Activated naive CD4-positive, alpha-beta T cell treated with anti-CD3 and anti-CD28 coated beads for 36 hours (primary cell): ENCODE measurements at regions not wholly inside any gene's neighbourhood (a gene's known extent, or its start where the extent isn't known, plus 50 kb on each side); places are given as distances from the start of the nearest gene placed in this dataset.
"Not testable (repeated sequence)": the region's sequence is repeated elsewhere in the genome, so short reads cannot be mapped to it uniquely, and the experiment has no call there.

Source experiments
- CTCF ChIA-PET: fragments of 350-600 bp; sonication (Branson Sonifier 250); formaldehyde crosslinking; loops from one replicate; lab custom pipeline; 2021; ENCODE audit warnings: antibody characterized with exemption; lab: Charles Lee
- DNase-seq: peaks from one replicate; pipeline ENCODE4 v3.0.0-alpha.2; 2020
- H3K27ac Mint-ChIP-seq: one replicate; pipeline ENCODE4 v1.8.0; 2021; ENCODE audit warnings: mild to moderate bottlenecking, mixed read lengths
- H3K27me3 Mint-ChIP-seq: one replicate; pipeline ENCODE4 v1.8.0; 2021; ENCODE audit warnings: low read depth, mixed read lengths
- H3K36me3 Mint-ChIP-seq: one replicate; pipeline ENCODE4 v1.8.0; 2021; ENCODE audit warnings: low read depth, mixed read lengths
- H3K4me1 Mint-ChIP-seq: one replicate; pipeline ENCODE4 v1.8.0; 2021; ENCODE audit warnings: low read depth, mixed read lengths
- H3K4me3 Mint-ChIP-seq: one replicate; pipeline ENCODE4 v1.8.0; 2021; ENCODE audit warnings: mild to moderate bottlenecking, moderate library complexity, mixed read lengths
- H3K9me3 Mint-ChIP-seq: one replicate; pipeline ENCODE4 v1.8.0; 2021; ENCODE audit warnings: mixed read lengths
- intact Hi-C: fragments of 100-400 bp; cut with micrococcal nuclease; formaldehyde crosslinking; loops from one replicate; pipeline ENCODE4 v1.15.1; 2023

DNA sequence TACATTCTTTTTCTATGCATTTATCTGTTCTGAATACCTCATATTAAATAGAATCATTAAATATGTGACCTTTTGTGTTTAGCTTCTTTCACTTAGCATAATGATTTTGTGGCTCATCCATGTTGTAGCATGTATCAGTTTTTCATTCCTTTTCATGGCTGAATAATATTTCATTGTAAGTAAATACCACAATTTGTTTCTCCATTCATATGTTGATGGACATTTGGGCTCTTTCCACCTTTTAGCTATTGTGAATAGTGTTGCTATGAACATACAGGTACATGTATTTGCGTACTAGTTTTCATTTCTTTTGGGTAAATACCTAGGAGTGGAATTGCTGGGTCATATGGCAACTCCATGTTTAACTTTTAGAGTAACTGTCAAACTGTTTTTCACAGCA, 85.1 kb downstream of the GNL3L start:
- no peaks in the 10 kb centered on the region for H3K4me1 Mint-ChIP-seq
- intact Hi-C loops, result no loop called here
- no peak overlapping the region for H3K4me3 Mint-ChIP-seq
- H3K27me3 Mint-ChIP-seq, result no peaks in the 10 kb centered on the region
- no peak for DNase-seq
- H3K27ac Mint-ChIP-seq, result no peak overlapping the region
- CTCF ChIA-PET, result no interaction called here
- H3K9me3 Mint-ChIP-seq, result peaks cover 15% of the 10 kb centered on the region
- H3K36me3 Mint-ChIP-seq, result peaks cover 33% of the 10 kb centered on the region

DNA sequence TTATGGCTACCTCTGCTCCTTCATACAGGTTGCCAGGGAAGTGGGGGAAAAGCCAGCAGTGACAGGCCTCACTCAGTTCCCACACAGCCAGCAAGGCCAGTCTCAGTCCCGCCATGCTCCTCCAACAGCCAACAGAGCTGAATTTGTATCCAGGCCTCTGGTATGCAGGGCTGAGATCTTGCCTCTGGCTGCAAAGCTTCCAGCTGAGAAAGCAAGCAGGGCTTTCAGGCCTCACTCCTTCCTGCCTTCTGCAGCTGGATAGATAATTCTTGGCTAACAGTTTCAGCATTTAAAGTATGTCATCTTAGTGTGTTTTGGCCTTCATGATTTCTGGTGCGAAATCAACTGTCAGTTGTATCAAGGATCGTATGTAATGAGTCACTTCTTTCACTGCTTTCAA, 103.6 kb downstream of the GNL3L start:
- Mint-ChIP-seq H3K4me3 (no peak overlapping the region), H3K27me3 (no peaks in the 10 kb centered on the region), H3K4me1 (peaks cover under 1% of the 10 kb centered on the region), H3K36me3 (no peaks in the 10 kb centered on the region), H3K9me3 (peaks cover 18% of the 10 kb centered on the region), H3K27ac (no peak overlapping the region)
- no peak for DNase-seq
- CTCF ChIA-PET, result interaction anchor here (0.7 kb wide), 1 partner anchor 258 kb away, joined by 3 read pairs; no protein-coding TSS in a partner anchor
- intact Hi-C loops, result loop anchor here (10.0 kb wide), 1 partner anchor 919 kb away; no protein-coding TSS in a partner anchor

DNA sequence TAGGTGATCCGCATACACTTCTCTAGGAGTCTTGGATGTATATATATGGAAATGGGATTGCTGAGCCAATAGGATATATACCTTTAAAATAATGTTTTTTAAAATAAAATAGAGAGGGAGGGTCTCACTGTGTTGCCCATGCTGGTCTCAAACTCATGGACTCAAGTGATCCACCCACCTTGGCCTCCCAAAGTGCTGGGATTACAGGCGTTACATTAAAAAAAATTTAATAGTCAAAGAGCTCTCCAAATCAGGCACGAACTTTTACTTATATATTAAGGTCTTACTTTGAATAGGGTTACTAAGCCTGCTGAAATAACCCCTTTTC, 109.0 kb downstream of the GNL3L start:
- CTCF ChIA-PET, result interaction anchor here (1.4 kb wide), 1 partner anchor 418 kb away, joined by 4 read pairs; no protein-coding TSS in a partner anchor
- H3K27ac Mint-ChIP-seq, result peak overlapping the region; percentile 99
- H3K4me1 Mint-ChIP-seq, result peaks cover 5% of the 10 kb centered on the region
- peak overlapping the region; percentile 84 for H3K4me3 Mint-ChIP-seq
- no peak for DNase-seq
- intact Hi-C loops, result loop anchor here (1.0 to 10.0 kb wide), 14 partner anchors 109 to 1216 kb away; partner anchors contain the start of genes APEX2, FAM120C, GNL3L and PHF8
- no peaks in the 10 kb centered on the region for H3K36me3 Mint-ChIP-seq
- H3K9me3 Mint-ChIP-seq, result peaks cover 2% of the 10 kb centered on the region
- no peaks in the 10 kb centered on the region for H3K27me3 Mint-ChIP-seq

DNA sequence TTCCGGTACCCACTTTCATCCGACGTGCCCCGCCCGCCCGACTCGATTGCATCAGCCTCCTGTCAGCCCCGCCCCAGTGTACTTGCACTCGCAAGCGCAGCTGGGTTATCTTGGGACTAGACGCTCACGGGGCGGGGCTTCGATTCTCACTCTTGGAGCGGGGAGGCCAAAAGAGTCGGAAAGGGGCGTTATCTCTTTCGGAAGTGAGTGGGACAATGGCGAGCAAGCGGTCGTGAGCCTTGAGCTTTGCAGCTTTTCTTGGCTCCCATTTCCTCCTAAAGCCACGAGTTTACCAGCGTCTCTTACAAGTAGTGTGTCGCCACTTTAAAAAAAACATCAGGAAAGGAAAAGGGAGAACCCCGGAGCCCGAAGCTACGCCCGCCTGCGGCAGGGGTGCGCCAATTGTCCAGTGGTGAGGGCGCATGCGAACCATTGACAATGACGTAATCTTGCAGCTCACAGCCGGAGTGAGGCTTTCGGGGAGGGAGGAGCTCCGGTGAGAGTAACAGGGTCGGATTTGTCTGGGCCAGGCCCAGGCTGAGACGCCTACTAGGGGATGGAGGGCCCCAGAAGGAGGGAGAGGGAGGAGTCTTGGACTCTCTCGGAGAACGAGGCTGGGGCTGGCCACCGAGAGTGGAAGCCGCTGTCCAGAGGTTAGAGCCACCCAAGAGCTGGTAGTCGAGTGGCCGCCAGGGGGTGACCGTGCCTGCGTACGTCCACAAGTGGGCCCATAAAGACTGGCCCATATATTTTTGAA, 109.5 kb downstream of the GNL3L start:
- CTCF ChIA-PET, result interaction anchor here (1.4 kb wide), 1 partner anchor 418 kb away, joined by 4 read pairs; no protein-coding TSS in a partner anchor
- H3K9me3 Mint-ChIP-seq, result peaks cover 2% of the 10 kb centered on the region
- no peaks in the 10 kb centered on the region for H3K36me3 Mint-ChIP-seq
- no peaks in the 10 kb centered on the region for H3K27me3 Mint-ChIP-seq
- intact Hi-C loops, result loop anchor here (1.0 to 10.0 kb wide), 14 partner anchors 109 to 1217 kb away; partner anchors contain the start of genes APEX2, FAM120C, GNL3L and PHF8
- H3K4me3 Mint-ChIP-seq, result peak overlapping the region; percentile 84
- DNase-seq, result peak; percentile 97
- peak overlapping the region; percentile 99 for H3K27ac Mint-ChIP-seq
- peaks cover 5% of the 10 kb centered on the region for H3K4me1 Mint-ChIP-seq

DNA sequence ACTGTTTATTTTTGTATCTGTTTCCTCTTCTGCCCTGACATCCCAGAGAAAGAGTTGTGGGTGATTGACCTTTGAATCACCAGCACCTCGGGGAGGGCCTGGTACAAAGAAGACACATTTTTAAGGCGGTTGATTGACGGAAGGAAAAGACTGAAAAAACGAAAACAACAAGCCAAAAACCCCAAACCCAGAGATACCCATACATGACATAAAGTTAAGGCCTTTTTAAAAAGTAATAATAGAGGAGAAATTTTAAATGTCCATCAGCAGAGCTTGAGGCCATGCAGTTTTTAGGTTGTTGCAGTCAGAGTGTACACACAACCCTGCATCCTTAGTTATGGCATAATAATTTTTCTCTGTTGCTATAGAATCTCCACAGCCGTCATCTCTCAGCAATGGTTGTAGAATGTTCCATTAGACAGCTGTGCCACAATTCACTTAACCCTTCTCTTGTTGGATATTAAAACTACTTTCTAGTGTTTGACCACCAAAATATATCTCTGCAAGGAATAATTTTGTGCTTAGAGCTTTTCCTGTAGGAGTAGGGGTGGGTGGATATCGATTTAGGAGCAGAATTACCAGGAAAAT, 110.2 kb downstream of the GNL3L start:
- no peaks in the 10 kb centered on the region for H3K9me3 Mint-ChIP-seq
- DNase-seq, result no peak
- CTCF ChIA-PET, result interaction anchor here (1.4 kb wide), 1 partner anchor 417 kb away, joined by 4 read pairs; no protein-coding TSS in a partner anchor
- H3K36me3 Mint-ChIP-seq, result no peaks in the 10 kb centered on the region
- no peaks in the 10 kb centered on the region for H3K27me3 Mint-ChIP-seq
- peak overlapping the region; percentile 84 for H3K4me3 Mint-ChIP-seq
- H3K27ac Mint-ChIP-seq, result peak overlapping the region; percentile 99
- peaks cover 5% of the 10 kb centered on the region for H3K4me1 Mint-ChIP-seq
- intact Hi-C loops, result no loop called here

DNA sequence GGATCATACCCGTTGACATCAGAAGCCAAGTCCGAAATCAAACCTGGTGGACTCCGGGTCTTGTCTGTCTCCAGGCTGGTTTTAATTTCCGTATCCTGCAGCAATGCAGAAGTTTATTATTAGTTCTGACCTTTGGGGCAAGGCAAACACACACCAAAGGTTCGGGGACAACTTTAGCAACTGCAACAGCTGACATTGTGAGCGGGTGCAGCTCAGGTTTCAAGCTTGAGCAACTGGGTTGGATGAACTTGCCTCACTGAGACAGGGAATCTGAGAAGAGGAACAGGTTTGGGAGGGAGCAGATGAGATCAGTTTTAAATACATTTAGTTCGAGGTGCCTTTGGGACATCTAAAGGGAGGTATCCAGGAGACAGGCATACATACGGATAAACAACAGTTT, 110.7 kb downstream of the GNL3L start:
- peaks cover 5% of the 10 kb centered on the region for H3K4me1 Mint-ChIP-seq
- H3K9me3 Mint-ChIP-seq, result no peaks in the 10 kb centered on the region
- peak overlapping the region; percentile 6 for H3K4me3 Mint-ChIP-seq
- intact Hi-C loops, result no loop called here
- peak overlapping the region; percentile 99 for H3K27ac Mint-ChIP-seq
- H3K36me3 Mint-ChIP-seq, result no peaks in the 10 kb centered on the region
- no peaks in the 10 kb centered on the region for H3K27me3 Mint-ChIP-seq
- CTCF ChIA-PET, result no interaction called here
- DNase-seq, result no peak

DNA sequence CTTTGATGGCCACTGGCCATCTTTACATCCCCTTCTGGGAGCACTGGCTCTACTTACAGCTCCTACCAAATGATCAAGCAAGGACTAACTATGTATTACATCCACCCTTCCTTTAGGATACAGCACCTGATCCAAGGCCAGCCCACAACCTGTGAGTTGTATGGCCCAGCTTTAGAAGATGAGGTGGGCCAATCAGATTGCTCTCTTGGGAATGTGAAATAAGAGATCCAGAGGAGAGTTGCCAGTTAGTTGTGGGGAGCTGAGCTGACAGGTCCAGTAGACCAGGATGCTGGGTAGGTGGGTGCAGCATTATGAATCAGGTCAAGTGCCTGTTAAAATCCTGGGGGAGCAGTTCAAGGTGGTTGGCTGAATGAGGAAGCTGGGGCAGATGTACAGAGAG, 111.5 kb downstream of the GNL3L start:
- CTCF ChIA-PET, result interaction anchor here (1.1 kb wide), 1 partner anchor 168 kb away, joined by 3 read pairs; no protein-coding TSS in a partner anchor
- Mint-ChIP-seq H3K9me3 (no peaks in the 10 kb centered on the region), H3K4me3 (no peak overlapping the region), H3K27ac (no peak overlapping the region), H3K4me1 (peaks cover 5% of the 10 kb centered on the region), H3K27me3 (no peaks in the 10 kb centered on the region), H3K36me3 (no peaks in the 10 kb centered on the region)
- intact Hi-C loops, result no loop called here
- DNase-seq, result no peak

DNA sequence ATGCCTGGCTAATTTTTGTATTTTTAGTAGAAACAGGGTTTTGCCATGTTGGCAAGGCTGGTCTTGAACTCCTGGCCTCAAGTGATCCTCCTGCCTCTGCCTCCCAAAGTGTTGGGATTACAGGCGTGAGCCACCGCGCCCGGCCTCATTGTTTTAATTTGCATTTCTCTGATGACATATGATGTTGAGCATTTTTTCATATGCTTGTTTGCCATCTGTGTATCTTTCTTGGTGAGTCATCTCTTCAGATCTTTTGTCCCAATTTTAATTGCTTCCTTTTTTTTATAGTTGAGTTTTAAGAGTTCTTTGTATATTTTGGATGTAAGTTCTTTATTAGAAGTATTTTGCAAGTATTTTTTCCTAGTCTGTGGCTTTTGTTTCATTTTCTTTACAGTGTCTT, 117.6 kb downstream of the GNL3L start:
- H3K4me1 Mint-ChIP-seq, DNase-seq, CTCF ChIA-PET, H3K9me3 Mint-ChIP-seq, intact Hi-C loops, H3K4me3 Mint-ChIP-seq, H3K27ac Mint-ChIP-seq, H3K27me3 Mint-ChIP-seq, H3K36me3 Mint-ChIP-seq: not testable (repeated sequence)

DNA sequence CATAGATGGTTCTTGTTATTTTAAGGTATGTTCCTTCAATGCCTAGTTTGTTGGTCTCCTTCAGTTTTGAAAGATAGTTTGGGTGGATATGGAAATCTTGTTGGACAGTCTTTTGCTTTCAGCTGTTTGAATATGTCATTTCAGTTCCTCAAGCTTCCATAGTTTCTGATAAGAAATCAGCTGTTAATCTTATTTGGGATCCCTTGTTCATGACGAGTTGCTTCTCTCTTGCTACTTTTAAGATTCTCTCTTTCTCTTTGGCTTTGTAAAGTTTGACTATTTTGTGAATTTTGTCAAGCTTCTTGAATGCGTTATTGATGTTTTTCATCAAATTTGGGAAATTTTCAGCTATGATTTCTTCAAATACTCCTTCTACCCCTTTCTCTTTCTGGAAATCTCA, 129.5 kb downstream of the GNL3L start:
- H3K4me1 Mint-ChIP-seq, result no peaks in the 10 kb centered on the region
- no peaks in the 10 kb centered on the region for H3K36me3 Mint-ChIP-seq
- H3K4me3 Mint-ChIP-seq, result no peak overlapping the region
- peaks cover 12% of the 10 kb centered on the region for H3K9me3 Mint-ChIP-seq
- intact Hi-C loops, result no loop called here
- no peak for DNase-seq
- H3K27ac Mint-ChIP-seq, result no peak overlapping the region
- no peaks in the 10 kb centered on the region for H3K27me3 Mint-ChIP-seq
- CTCF ChIA-PET, result no interaction called here

DNA sequence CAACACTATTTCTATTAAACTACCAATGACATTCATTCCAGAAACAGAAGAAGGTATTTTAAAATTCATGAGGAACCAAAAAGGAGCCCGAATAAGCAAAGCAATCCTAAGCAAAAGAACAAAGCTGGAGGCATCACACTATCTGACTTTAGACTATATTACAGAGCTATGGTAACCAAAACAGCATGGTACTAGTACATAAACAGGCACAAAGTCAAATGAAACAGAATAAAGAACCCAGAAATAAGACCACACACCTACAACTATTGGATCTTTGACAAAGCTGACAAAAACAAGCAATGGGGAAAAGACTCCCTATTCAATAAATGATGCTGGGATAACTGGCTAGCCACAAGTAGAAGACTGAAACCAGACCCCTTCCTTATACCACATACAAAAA, 122.3 kb downstream of the ITIH6 start:
- intact Hi-C loops, result no loop called here
- Mint-ChIP-seq H3K9me3 (peaks cover 19% of the 10 kb centered on the region), H3K36me3 (no peaks in the 10 kb centered on the region), H3K4me3 (no peak overlapping the region), H3K27ac (no peak overlapping the region), H3K4me1 (no peaks in the 10 kb centered on the region), H3K27me3 (peaks cover 4% of the 10 kb centered on the region)
- CTCF ChIA-PET, result no interaction called here
- no peak for DNase-seq

DNA sequence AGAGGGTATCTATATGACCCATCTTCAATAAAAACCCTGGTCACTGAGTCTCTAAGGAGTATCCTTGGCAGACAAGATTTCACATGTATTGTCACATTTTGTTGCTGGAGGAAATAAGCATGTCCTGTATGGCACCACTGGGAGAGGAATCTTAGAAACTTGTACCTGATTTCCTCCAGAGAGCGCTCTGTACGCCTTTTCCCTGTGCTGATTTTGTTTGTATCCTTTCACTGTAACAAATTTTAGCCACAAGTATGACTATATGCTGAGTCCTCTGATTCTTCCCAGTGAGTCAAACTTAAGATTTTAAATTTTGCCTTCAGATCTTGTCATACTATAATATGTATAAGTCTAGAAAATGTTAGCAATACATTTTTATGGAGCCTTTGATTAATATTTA, 102.8 kb downstream of the ITIH6 start:
- CTCF ChIA-PET, result no interaction called here
- no peak for DNase-seq
- Mint-ChIP-seq H3K27ac (no peak overlapping the region), H3K4me1 (no peaks in the 10 kb centered on the region), H3K27me3 (no peaks in the 10 kb centered on the region), H3K4me3 (no peak overlapping the region), H3K36me3 (peaks cover 6% of the 10 kb centered on the region), H3K9me3 (peaks cover 7% of the 10 kb centered on the region)
- intact Hi-C loops, result no loop called here

DNA sequence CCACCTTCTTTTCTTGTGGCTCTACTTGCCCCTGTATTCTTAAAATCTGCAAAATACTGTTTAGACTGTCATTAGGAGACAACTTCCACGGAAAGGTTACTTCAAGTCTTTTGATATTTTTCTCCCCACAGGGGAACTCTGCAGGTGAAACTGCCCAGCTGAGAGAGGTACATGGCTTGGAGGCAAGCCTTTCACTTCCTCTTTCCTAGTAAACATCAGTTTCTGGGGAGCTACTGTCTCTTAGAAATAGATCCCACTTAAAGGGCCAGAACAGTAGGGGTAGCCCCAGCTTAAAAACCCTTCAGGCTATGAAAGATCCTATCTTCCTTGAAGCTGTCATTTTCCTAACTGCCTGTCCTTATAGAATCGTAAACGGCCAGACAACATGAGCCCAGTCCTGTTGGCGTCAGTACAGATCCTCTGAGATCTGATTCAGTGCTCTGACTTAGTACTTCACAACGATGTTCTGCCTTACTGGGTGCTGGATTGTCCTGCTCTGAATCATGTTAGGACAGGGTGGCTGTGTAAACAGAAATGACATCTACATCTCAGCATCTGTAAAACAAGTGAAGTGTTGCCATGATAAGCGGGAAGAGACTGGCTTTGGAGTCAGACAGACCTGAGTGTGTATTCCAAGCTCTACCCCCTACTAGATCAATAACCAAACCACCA, 102.1 kb downstream of the ITIH6 start:
- no peak overlapping the region for H3K4me3 Mint-ChIP-seq
- H3K4me1 Mint-ChIP-seq, result no peaks in the 10 kb centered on the region
- H3K36me3 Mint-ChIP-seq, result peaks cover 2% of the 10 kb centered on the region
- no peak for DNase-seq
- no peak overlapping the region for H3K27ac Mint-ChIP-seq
- CTCF ChIA-PET, result no interaction called here
- intact Hi-C loops, result no loop called here
- no peaks in the 10 kb centered on the region for H3K27me3 Mint-ChIP-seq
- H3K9me3 Mint-ChIP-seq, result peaks cover 3% of the 10 kb centered on the region
